Prostate gland (tissue), 2 donors: ENCODE measurements at regions not wholly inside any gene's neighbourhood (a gene's known extent, or its start where the extent isn't known, plus 50 kb on each side); places are given as distances from the start of the nearest gene placed in this dataset.

Source experiments
- POLR2A ChIP-seq: fragments of 450-650 bp; IDR thresholded peaks from one replicate; pipeline ENCODE4 v1.6.1; 2016; ENCODE audit warnings: antibody characterized with exemption, mild to moderate bottlenecking
- POLR2AphosphoS5 ChIP-seq: sonication (generic); formaldehyde crosslinking; IDR thresholded peaks from one replicate; pipeline ENCODE4 v1.6.1; 2017; ENCODE audit warnings: antibody characterized with exemption
- TF ChIP-seq, protein P1 (sequence below), 4 experiments: fragments of 200-600 bp in 2 of 4; fragments of 450-650 bp in 2 of 4; sonication (generic) in 2 of 4; IDR thresholded peaks; 1 replicate in 3 of 4; 2 replicates in 1 of 4; pipeline ENCODE4 v1.5.1; 2016 to 2019; ENCODE audit warnings: antibody characterized with exemption in 4 of 4, mild to moderate bottlenecking in 2 of 4, moderate library complexity in 2 of 4

DNA sequence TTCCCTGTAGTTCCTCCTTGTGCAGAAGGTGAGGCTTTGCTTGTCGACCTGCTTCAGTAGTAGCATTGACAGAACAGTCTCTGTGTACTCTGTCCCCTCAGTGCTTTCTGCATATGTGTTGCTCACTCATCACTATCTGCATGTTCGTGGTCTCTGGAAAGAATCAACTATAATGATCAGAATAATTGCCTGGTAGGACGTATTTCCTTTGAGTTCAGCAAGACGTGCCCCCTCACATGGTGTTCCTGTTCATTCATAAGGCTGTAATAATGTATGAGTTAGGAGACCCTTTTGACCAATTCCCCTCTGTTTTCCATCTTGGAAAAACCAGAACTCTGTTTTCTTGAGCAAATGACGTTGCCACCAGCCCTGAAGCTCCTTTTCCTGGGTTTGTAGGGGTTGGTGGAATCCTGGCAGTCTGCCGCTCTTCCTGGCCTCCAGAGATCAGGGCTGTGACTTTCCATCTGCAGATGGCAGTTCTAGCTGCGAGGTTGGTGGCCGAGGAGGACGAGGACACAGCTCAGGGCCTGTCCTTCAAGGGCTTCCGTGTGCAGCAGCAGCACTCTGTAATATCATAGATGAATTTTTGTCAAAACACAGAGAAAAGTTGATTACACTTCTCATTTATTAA, 61.9 kb downstream of the EXOSC2 start:
- TF ChIP-seq, protein P1, sequence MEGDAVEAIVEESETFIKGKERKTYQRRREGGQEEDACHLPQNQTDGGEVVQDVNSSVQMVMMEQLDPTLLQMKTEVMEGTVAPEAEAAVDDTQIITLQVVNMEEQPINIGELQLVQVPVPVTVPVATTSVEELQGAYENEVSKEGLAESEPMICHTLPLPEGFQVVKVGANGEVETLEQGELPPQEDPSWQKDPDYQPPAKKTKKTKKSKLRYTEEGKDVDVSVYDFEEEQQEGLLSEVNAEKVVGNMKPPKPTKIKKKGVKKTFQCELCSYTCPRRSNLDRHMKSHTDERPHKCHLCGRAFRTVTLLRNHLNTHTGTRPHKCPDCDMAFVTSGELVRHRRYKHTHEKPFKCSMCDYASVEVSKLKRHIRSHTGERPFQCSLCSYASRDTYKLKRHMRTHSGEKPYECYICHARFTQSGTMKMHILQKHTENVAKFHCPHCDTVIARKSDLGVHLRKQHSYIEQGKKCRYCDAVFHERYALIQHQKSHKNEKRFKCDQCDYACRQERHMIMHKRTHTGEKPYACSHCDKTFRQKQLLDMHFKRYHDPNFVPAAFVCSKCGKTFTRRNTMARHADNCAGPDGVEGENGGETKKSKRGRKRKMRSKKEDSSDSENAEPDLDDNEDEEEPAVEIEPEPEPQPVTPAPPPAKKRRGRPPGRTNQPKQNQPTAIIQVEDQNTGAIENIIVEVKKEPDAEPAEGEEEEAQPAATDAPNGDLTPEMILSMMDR (IDR thresholded peaks at IDR 0.05), result no peak
- TF ChIP-seq POLR2A (no peak), POLR2AphosphoS5 (no peak)
